K562 (cell line): ENCODE measurements at regions not wholly inside any gene's neighbourhood (a gene's known extent, or its start where the extent isn't known, plus 50 kb on each side); places are given as distances from the start of the nearest gene placed in this dataset.
"Not testable (repeated sequence)": the region's sequence is repeated elsewhere in the genome, so short reads cannot be mapped to it uniquely, and the experiment has no call there.

ENCODE experiments used
- GATAD2A ChIP-seq: fragments of 450-650 bp; IDR thresholded peaks from 2 replicates; pipeline ENCODE4 v1.6.1; 2017
- POLR2AphosphoS5 ChIP-seq: IDR thresholded peaks from 2 replicates; pipeline ENCODE4 v1.6.1; 2011; ENCODE audit warnings: mild to moderate bottlenecking, low read depth, low read length, moderate library complexity; ENCODE audit not compliant: control insufficient read depth, insufficient read depth
- TAF1 ChIP-seq: IDR thresholded peaks from 2 replicates; pipeline ENCODE4 v1.6.1; 2011; ENCODE audit warnings: mild to moderate bottlenecking, low read length, moderate library complexity; ENCODE audit not compliant: insufficient read depth, control insufficient read depth, severe bottlenecking; ENCODE audit errors: extremely low read depth
- TF ChIP-seq, protein P1 (sequence below): fragments of 150-350 bp; IDR thresholded peaks from 2 replicates; pipeline ENCODE4 v1.6.1; 2014; ENCODE audit warnings: low read depth, mild to moderate bottlenecking, low read length, borderline replicate concordance

DNA sequence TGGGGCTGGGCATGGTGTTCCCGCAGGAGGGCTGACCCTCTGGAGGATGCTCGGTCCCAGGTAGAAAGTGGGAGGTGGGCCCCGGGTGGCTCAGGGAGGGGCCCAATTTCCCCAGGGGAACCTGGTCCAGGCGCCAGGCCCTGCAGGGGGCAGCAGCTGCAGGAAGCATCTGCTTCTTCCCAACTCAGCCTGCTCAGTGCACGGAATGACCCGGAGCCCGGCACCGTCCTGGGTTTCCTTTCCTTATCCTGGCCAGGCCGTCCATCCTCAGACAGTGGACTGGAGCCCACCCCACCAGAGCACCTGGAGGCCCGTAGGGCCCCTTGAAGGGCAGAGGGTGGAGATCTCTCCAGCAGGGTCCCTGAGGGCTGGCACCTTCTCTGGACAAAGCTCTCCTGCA is 111.0 kb downstream of the TMEM121 start:
- not testable (repeated sequence) for TF ChIP-seq POLR2AphosphoS5, TAF1, GATAD2A
- TF ChIP-seq, protein P1, sequence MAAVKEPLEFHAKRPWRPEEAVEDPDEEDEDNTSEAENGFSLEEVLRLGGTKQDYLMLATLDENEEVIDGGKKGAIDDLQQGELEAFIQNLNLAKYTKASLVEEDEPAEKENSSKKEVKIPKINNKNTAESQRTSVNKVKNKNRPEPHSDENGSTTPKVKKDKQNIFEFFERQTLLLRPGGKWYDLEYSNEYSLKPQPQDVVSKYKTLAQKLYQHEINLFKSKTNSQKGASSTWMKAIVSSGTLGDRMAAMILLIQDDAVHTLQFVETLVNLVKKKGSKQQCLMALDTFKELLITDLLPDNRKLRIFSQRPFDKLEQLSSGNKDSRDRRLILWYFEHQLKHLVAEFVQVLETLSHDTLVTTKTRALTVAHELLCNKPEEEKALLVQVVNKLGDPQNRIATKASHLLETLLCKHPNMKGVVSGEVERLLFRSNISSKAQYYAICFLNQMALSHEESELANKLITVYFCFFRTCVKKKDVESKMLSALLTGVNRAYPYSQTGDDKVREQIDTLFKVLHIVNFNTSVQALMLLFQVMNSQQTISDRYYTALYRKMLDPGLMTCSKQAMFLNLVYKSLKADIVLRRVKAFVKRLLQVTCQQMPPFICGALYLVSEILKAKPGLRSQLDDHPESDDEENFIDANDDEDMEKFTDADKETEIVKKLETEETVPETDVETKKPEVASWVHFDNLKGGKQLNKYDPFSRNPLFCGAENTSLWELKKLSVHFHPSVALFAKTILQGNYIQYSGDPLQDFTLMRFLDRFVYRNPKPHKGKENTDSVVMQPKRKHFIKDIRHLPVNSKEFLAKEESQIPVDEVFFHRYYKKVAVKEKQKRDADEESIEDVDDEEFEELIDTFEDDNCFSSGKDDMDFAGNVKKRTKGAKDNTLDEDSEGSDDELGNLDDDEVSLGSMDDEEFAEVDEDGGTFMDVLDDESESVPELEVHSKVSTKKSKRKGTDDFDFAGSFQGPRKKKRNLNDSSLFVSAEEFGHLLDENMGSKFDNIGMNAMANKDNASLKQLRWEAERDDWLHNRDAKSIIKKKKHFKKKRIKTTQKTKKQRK, result not testable (repeated sequence)
